ENCODE measurements at regions not wholly inside any gene's neighbourhood (a gene's known extent, or its start where the extent isn't known, plus 50 kb on each side); places are given as distances from the start of the nearest gene placed in this dataset.

DNA sequence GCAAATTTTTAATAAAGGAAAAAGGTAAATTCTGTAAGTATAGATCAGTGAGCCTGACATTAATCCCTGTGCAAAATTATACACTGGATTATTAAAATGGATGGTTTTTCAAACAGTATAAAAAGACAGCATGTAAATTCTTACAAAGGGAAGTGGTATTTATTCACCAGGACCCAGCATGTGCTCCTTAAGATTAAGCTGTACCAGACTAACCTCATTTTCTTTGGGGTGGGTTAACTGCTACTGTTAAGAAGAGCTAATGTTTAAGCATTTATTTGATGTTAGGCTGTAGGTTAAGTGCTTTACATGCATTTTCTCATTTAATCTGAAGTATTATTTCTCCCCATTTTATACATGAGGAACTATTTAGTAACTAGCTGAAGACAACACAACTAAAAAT is 60.3 kb upstream of the RFX3 start:
- peaks cover 0 to 9% (median 3%) of the 10 kb centered on the region in 4 donors for H3K9me3 ChIP-seq (ENCODE audit: control insufficient read depth in 4 of 4, low read length in 3 of 4)
- no peak for DNase-seq (ENCODE audit: low spot score)
- H3K9ac ChIP-seq (ENCODE audit: low read depth in 1 of 2, low read length in 2 of 2) = no peak overlapping the region
- TF ChIP-seq, protein P1, sequence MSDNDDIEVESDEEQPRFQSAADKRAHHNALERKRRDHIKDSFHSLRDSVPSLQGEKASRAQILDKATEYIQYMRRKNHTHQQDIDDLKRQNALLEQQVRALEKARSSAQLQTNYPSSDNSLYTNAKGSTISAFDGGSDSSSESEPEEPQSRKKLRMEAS (IDR thresholded peaks at IDR 0.05) = no peak
- no peak for TF ChIP-seq EGR1 (IDR thresholded peaks at IDR 0.05; ENCODE audit: low read depth in 2 of 2)
- TF ChIP-seq RXRA (IDR thresholded peaks at IDR 0.05) = no peak
- no peak for TF ChIP-seq HNF4G (IDR thresholded peaks at IDR 0.05)
- TF ChIP-seq JUND (IDR thresholded peaks at IDR 0.05) = no peak
- TF ChIP-seq NR2F2 (IDR thresholded peaks at IDR 0.05) = no peak
- TF ChIP-seq FOXA2 (IDR thresholded peaks at IDR 0.05) = no peak
- TF ChIP-seq, protein P2, sequence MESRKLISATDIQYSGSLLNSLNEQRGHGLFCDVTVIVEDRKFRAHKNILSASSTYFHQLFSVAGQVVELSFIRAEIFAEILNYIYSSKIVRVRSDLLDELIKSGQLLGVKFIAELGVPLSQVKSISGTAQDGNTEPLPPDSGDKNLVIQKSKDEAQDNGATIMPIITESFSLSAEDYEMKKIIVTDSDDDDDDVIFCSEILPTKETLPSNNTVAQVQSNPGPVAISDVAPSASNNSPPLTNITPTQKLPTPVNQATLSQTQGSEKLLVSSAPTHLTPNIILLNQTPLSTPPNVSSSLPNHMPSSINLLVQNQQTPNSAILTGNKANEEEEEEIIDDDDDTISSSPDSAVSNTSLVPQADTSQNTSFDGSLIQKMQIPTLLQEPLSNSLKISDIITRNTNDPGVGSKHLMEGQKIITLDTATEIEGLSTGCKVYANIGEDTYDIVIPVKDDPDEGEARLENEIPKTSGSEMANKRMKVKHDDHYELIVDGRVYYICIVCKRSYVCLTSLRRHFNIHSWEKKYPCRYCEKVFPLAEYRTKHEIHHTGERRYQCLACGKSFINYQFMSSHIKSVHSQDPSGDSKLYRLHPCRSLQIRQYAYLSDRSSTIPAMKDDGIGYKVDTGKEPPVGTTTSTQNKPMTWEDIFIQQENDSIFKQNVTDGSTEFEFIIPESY (IDR thresholded peaks at IDR 0.05) = no peak
- no peak for TF ChIP-seq FOXA1 (IDR thresholded peaks at IDR 0.05)
- TF ChIP-seq TAF1 (conservative IDR thresholded peaks at IDR 0.05) = no peak
- no peaks in the 10 kb centered on the region for H3K27me3 ChIP-seq (ENCODE audit: control insufficient read depth in 4 of 4, insufficient read depth in 4 of 4, low read length in 3 of 4)
- H3K4me1 ChIP-seq (ENCODE audit: control insufficient read depth in 4 of 4, insufficient read depth in 4 of 4, low read length in 3 of 4) = no peaks in the 10 kb centered on the region
- no peak overlapping the region for H3K4me3 ChIP-seq (ENCODE audit: low read depth in 1 of 3, low read length in 3 of 3)
- H3K36me3 ChIP-seq (ENCODE audit: control insufficient read depth in 4 of 4, insufficient read depth in 3 of 4, low read depth in 1 of 4, low read length in 3 of 4) = no peaks in the 10 kb centered on the region
- no peak overlapping the region for H3K27ac ChIP-seq (ENCODE audit: low read depth in 1 of 2, low read length in 2 of 2)

DNA sequence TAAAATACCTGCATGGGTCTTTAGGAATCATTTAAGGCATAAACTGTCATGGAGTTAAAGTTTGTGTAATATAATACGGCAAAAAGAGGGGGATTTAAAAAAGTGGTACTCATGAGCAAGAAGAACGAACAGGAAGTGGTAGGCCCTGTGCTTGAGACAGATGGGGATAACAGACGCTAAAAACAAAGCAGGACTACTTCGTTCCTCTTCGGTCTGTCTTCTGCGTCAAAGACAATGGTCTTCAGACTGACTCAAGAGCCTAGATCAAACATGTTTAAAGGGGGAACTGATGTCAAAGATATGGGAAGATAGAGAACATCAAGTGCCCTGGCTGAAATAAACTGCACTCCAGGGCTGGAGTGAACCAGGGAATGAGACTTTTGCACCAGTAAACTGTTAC is 59.8 kb upstream of the RFX3 start:
- Histone ChIP-seq H3K27ac (ENCODE audit: low read depth in 1 of 2, low read length in 2 of 2) (no peak overlapping the region), H3K9ac (ENCODE audit: low read depth in 1 of 2, low read length in 2 of 2) (no peak overlapping the region), H3K9me3 (ENCODE audit: control insufficient read depth in 4 of 4, low read length in 3 of 4) (peaks cover 0 to 6% (median 3%) of the 10 kb centered on the region in 4 donors), H3K36me3 (ENCODE audit: control insufficient read depth in 4 of 4, insufficient read depth in 3 of 4, low read depth in 1 of 4, low read length in 3 of 4) (no peaks in the 10 kb centered on the region), H3K4me3 (ENCODE audit: low read depth in 1 of 3, low read length in 3 of 3) (no peak overlapping the region), H3K27me3 (ENCODE audit: control insufficient read depth in 4 of 4, insufficient read depth in 4 of 4, low read length in 3 of 4) (no peaks in the 10 kb centered on the region), H3K4me1 (ENCODE audit: control insufficient read depth in 4 of 4, insufficient read depth in 4 of 4, low read length in 3 of 4) (no peaks in the 10 kb centered on the region)
- DNase-seq (ENCODE audit: low spot score) = no peak
- whole genome bisulfite sequencing = 82% methylated on average over 6 of the region's 6 CpGs
- TF ChIP-seq HNF4A (conservative IDR thresholded peaks at IDR 0.05) (no peak), FOXA2 (IDR thresholded peaks at IDR 0.05) (no peak), RAD21 (IDR thresholded peaks at IDR 0.05) (no peak), NR2F2 (IDR thresholded peaks at IDR 0.05) (no peak), JUND (IDR thresholded peaks at IDR 0.05) (no peak), FOXA1 (IDR thresholded peaks at IDR 0.05) (no peak), TAF1 (conservative IDR thresholded peaks at IDR 0.05) (no peak), YY1 (IDR thresholded peaks at IDR 0.05) (no peak)
- TF ChIP-seq, protein P3, sequence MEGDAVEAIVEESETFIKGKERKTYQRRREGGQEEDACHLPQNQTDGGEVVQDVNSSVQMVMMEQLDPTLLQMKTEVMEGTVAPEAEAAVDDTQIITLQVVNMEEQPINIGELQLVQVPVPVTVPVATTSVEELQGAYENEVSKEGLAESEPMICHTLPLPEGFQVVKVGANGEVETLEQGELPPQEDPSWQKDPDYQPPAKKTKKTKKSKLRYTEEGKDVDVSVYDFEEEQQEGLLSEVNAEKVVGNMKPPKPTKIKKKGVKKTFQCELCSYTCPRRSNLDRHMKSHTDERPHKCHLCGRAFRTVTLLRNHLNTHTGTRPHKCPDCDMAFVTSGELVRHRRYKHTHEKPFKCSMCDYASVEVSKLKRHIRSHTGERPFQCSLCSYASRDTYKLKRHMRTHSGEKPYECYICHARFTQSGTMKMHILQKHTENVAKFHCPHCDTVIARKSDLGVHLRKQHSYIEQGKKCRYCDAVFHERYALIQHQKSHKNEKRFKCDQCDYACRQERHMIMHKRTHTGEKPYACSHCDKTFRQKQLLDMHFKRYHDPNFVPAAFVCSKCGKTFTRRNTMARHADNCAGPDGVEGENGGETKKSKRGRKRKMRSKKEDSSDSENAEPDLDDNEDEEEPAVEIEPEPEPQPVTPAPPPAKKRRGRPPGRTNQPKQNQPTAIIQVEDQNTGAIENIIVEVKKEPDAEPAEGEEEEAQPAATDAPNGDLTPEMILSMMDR (IDR thresholded peaks at IDR 0.05; ENCODE audit: low read depth, low read length, missing input control) = no peak
- TF ChIP-seq, protein P4, sequence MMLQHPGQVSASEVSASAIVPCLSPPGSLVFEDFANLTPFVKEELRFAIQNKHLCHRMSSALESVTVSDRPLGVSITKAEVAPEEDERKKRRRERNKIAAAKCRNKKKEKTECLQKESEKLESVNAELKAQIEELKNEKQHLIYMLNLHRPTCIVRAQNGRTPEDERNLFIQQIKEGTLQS (IDR thresholded peaks at IDR 0.05) = no peak

DNA sequence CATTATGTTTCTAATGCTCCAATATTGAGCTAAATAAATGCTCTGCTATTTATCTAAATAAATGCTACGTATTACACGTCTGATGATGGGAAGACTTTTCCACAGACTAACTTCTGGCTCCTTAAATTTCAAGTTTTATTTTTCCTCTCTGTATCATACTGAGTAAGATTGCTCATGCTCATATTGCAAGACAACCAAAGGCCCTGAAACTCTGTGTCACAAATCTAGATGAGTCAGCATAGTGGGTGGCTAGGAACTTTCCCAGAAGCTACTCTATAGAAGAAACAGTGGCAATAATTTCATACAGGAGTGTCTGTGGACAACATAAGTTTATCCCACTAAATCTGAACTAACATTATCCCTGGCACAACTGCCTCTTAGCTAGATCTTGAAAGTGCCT is 53.0 kb upstream of the RFX3 start:
- H3K27ac ChIP-seq (ENCODE audit: low read depth in 1 of 2, low read length in 2 of 2) = no peak overlapping the region
- H3K9ac ChIP-seq (ENCODE audit: low read depth in 1 of 2, low read length in 2 of 2) = no peak overlapping the region
- H3K9me3 ChIP-seq (ENCODE audit: control insufficient read depth in 4 of 4, low read length in 3 of 4) = peaks cover 1 to 6% (median 3%) of the 10 kb centered on the region in 4 donors
- H3K36me3 ChIP-seq (ENCODE audit: control insufficient read depth in 4 of 4, insufficient read depth in 3 of 4, low read depth in 1 of 4, low read length in 3 of 4) = no peaks in the 10 kb centered on the region
- DNase-seq (ENCODE audit: low spot score) = no peak
- no peaks in the 10 kb centered on the region for H3K27me3 ChIP-seq (ENCODE audit: control insufficient read depth in 4 of 4, insufficient read depth in 4 of 4, low read length in 3 of 4)
- H3K4me3 ChIP-seq (ENCODE audit: low read depth in 1 of 3, low read length in 3 of 3) = no peak overlapping the region
- H3K4me1 ChIP-seq (ENCODE audit: control insufficient read depth in 4 of 4, insufficient read depth in 4 of 4, low read length in 3 of 4) = peaks cover 0 to 1% (median 0%) of the 10 kb centered on the region in 4 donors
- TF ChIP-seq GABPA (IDR thresholded peaks at IDR 0.05 in 1 of 2, conservative IDR thresholded peaks at IDR 0.05 in 1 of 2) = no peak
- WGBS = 97% methylated on average over 2 of the region's 2 CpGs

All from liver (tissue), 8 donors.